C1 segment of cervical spinal cord (tissue), 14 donors: ENCODE measurements at regions not wholly inside any gene's neighbourhood (a gene's known extent, or its start where the extent isn't known, plus 50 kb on each side); places are given as distances from the start of the nearest gene placed in this dataset.

Experiments
- DNase-seq, 14 donors: peaks; one replicate each; lab custom pipeline; 2025; lab: John Stamatoyannopoulos, UW

DNA sequence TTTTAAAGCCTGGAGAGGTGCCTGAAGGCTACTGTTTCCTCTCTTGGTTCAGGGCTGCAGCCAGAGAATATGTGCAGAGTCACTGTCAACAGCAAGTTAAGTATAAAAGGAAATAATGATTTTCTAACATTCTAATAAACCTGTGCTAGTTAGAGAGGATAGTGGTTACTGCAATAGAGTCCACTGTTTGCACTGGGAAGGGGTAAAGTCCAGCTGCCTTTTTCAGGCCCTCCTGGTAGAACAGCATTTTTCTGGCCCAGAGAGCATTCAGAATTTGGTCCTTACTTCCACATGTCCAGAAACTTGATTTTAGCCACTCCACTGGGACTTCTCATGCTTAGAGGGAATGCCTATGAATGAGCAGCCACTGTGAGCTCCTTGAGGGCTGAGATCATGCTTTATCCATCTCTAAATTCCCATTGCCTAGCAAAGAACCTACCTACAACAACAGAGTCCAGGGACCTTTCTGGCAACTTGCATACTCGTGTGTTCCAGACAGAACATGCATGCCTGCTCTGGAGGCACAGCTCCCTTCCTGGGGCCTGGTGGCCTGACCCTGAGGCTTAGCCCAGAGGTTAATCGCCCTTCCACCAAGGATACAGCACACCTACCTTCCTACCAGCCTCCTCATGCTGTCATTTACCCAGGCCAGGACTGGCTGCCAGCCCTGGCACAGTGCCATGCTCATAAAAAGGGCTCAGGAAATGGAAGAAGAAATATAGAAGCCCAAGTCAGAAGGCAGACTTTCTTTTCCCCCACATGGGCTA, 50.3 kb upstream of the ATP13A3 start:
- DNase-seq: peak in 1 of 14 donors; percentile 8
